GM12874 (cell line): ENCODE measurements at regions not wholly inside any gene's neighbourhood (a gene's known extent, or its start where the extent isn't known, plus 50 kb on each side); places are given as distances from the start of the nearest gene placed in this dataset.

Source experiments
- CTCF ChIP-seq: IDR thresholded peaks from 2 replicates; pipeline ENCODE4 v1.5.1; 2011; ENCODE audit warnings: low read depth, mild to moderate bottlenecking, control low read depth, low read length, moderate library complexity; ENCODE audit not compliant: insufficient read depth

GRCh38 chr2:186910996-186911395 is 62.0 kb upstream of the ZSWIM2 start:
- no peak for TF ChIP-seq CTCF

- no peak for TF ChIP-seq CTCF
Measured at GRCh38 chr2:186909095-186909494, 60.1 kb upstream of the ZSWIM2 start.

DNA sequence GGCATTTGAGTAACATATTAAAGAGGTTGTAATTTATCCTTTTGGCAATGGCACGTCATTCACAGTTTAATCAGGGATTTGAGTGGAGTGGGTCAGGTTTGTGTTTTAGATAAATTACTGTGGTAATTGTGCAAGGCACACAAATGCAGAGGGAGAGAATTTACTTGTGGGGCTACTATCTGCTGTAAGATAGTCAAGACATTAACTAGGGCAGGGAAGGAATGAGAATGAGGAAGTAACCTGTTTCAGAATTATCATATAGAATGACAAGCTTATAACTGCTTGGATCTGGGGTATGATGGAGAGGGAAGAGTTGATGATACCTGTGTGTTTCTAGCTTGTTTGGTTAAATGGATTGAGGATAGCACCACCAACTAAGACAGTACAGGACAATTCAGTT is 58.9 kb upstream of the ZSWIM2 start:
- TF ChIP-seq CTCF: no peak

GRCh38 chr2:186903216-186903615 is 54.2 kb upstream of the ZSWIM2 start:
- TF ChIP-seq CTCF: no peak
